NOMO-1 (cell line): ENCODE measurements at regions not wholly inside any gene's neighbourhood (a gene's known extent, or its start where the extent isn't known, plus 50 kb on each side); places are given as distances from the start of the nearest gene placed in this dataset.

Experiments used
- DNase-seq, 2 experiments: peaks; one replicate each; lab custom pipeline; 2025; ENCODE audit not compliant: unreplicated experiment in 2 of 2; lab: John Stamatoyannopoulos, UW

DNA sequence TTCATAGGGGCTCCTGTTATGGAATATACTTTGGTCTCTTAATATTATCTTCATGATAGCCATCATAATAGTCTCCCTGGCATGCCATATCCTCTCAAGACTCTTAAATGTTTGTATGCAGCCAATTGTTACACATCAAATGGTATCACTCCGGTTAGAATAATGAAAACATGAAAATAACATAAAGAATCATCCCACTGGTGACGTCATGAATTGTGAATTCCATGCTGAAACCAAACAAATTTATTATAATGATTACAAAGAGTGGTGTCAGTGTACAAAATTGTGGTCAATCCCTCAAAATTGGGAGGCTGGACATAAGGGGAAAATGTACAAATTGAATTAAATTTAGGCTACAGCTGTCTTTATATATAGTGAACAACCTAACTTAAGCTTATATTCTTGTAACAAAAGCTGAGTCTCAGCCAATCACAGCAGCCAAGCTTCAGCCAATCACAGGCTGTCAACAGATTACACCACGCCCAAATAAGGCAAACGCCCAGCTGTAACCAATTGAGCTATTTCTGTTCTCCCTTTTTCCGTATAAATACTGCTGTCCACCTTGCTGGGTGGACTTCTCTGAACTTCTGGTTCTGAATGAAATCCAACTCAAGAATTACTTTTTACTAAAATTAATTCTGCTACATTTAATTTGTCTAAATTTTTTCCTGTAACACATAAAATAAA, 156.1 kb downstream of the CHD9NB start:
- DNase-seq = no peak

GRCh38 chr16:52874042-52874441, 178.7 kb downstream of the CHD9NB start:
- no peak for DNase-seq

- DNase-seq = no peak
These were observed 180.0 kb downstream of the CHD9NB start for GRCh38 chr16:52872731-52873130.

DNA sequence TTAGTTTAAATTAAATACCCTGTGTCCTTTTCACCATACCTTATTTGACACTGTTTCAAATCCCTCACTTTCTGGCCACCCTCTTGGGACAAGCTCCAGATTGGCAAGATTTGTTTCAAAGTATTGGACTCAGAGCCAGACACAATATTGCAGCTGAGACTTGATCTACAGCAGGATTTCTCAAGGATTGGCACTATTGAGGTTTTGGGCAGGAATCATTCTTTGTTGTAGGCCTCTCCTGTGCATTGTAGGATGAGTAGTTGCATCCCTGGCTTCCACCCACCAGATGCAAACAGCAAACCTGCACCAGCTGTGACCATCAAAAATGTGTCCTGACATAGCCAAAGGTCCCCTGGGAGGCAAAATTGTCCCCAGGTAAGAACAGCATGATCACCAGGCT, 181.2 kb downstream of the CHD9NB start:
- no peak for DNase-seq

DNA sequence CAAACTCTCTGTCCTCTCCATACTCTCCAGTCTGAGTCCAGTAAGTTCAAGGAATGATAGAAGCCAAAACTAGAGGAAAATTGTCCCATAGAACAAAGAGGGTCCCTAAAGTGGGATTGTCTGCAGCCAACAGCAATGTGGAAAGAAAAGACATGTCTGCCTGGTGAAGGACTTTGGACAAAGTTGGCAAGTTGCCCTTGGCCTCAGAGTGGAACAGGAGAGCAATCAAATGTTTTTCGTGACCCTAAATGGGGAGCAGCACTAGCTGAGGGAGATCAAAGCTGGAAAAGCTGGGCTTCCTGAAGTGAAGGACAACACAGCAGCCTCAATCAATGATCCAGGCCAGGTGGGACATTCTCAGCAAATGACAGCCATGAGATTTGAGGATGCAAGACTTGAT, 183.5 kb downstream of the CHD9NB start:
- no peak for DNase-seq

DNA sequence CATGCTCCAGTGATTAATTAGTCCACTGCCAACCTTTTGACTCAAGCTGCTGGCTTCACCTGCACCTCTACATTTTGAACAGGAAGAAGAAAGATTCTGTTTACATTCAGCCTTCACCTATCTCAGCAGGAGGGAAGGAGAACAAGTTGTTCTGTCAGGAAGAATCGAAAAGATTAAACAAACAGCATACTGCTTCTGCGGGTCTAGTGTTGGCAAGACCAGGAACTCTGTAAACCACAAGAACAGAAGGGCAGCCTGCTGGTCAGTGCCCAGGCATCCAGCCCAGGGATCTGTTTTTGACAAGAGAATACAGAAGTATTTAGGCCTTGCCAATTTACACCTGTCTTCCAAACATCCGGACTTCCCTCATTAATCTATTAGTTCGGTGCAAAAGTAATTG, 189.7 kb downstream of the CHD9NB start:
- no peak for DNase-seq

- no peak for DNase-seq
These were observed 191.1 kb downstream of the CHD9NB start for GRCh38 chr16:52861614-52862022.

- no peak for DNase-seq
These were observed 197.2 kb downstream of the CHD9NB start for GRCh38 chr16:52855463-52855862.

DNA sequence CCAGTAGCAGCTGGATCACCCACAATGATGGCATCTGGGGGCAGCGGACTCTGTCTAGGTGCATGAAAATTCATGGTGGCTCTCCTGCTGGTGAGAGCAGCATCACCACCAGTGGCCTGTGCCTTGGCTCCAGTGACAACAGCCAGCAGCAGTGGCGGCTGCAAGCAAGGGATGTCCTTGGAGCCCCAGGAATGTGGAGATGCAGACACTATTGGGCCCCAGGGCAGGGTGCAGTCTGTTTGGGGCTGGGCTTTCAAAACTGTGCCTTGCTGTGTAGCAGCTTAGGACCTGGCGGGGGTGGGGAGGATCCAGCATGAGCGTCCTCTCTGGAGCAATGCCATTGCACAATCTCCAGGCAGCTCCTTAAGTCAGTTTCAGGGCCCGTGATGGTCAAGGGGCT, 199.7 kb downstream of the CHD9NB start:
- no peak for DNase-seq

DNA sequence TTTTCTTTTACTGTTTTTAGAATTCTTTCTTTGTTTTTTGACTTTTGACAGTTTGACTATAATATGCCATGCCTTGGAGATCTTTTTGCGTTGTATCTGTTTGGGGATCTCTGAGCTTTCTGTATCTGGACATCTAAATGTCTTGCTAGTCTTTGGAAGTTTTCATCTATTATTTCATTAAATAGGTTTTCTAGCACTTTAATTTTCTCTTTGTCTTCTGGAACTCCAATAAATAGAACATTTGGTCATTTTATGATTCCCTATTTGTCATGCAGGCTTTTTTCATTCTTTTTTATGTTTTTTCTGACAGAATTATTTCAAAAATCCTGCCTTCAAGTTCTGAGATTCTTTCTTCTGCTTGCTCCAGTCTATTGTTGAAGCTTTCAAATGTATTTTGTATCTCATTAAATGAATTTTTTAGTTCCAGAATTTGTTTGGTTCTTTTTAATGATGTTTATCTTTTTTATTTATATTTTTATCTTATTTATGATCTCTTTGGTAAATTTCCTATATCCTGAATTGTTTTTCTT, 201.4 kb downstream of the CHD9NB start:
- no peak for DNase-seq

DNA sequence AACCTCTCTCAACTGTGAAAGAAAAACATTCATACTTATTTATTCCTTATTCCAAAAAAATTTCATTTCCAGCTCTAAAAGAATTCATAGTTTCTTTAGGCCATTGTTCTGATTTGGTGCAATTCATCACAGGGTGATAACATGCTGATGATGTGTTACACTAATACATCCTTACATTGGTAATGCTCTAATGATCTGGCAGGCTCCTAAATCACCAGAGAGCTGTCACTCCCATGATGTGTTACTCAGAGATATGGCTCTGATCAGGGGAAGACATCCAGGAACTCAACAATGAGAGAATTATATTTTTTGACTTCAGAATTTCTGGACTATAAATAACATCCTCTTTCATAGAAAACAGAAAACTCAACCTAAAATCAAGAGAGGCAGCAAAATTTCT, 209.3 kb downstream of the CHD9NB start:
- DNase-seq = no peak

DNA sequence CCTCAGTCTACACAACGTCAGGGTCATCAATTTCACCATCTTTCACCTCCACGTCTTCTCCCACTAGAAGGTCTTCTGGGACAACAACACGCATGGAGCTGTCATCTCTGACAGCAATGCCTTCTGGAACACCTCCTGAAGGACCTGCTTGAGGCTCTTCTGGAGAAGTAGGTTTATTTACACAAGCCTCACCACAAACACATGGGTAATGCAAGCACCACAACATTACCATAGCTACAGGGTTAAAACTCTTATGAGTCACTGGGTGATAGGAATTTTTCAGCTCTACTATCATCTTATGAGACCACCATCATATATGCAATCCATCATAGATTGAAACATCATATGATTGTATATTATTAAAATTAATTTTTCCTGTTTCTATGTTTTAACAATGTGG, 215.4 kb downstream of the CHD9NB start:
- no peak for DNase-seq

DNA sequence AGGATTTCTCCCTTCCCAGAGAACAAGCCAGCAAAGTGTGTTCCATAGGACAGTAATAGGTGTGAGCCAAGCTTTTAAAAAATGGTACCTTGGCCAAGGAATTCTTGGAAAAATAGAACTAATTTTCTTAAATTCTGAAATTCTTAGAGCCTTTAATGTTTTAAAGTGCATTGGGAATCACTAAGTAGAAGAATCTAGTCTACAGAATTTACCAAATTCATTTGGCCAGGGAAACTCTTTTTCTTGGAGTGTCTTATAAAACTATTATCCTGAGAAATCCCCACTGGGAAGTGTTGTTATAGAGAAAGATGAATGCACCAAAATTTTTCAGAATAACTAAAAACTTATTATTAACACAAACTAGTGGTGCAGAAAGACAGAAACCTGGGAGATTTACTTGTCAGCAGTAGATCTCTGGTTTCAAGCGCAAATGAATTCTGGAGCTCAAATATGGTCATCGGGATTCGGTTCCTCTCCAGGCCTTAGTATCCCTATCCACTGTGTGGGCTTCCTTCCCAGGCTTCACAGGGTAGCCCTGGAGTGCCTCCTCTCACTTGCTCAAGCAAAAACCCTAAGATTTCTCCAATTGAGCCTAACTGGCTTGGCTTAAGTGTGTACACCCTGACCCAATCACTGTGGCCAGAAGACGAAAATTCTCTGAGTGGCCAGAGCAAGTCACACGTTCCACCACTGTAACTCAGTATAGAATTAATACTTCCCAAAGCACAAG, 217.8 kb downstream of the CHD9NB start:
- DNase-seq = no peak

DNA sequence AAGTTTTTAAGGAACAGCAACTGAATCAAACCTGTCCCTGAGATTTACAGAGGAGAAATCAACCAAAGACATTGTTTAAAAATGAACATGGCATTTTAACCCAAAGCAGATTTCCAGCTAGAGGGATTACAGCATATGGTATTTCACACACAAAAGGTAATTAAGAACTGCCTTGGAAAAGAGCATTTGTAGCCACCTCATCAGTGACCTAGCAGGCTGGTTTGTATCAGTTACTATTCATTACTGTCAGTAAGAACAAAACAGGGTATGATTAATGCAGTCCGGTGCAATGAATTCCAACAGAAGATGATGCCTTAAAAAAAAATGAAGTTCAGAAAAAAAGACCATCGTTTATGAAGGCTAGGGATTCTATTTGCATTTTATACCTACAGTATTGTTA, 219.9 kb downstream of the CHD9NB start:
- DNase-seq = no peak

DNA sequence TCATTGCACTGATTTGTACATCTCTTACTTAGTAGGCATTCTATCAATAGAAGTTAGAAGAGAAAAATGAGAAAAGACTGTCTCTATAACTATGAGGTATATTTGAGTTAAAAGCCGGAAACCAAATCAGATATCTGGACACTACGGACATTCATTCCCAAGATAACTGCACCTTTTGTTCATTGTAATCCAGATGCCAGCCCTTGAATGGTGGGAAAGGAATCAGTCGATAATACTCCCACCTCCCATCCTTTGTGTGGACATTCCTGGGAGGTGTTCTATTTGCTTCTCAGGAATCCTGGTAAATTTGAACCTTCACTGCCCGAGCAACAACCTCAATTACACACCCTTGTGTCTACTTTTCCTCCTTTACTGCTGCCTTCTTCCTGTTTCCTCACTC, 225.2 kb downstream of the CHD9NB start:
- no peak for DNase-seq

DNA sequence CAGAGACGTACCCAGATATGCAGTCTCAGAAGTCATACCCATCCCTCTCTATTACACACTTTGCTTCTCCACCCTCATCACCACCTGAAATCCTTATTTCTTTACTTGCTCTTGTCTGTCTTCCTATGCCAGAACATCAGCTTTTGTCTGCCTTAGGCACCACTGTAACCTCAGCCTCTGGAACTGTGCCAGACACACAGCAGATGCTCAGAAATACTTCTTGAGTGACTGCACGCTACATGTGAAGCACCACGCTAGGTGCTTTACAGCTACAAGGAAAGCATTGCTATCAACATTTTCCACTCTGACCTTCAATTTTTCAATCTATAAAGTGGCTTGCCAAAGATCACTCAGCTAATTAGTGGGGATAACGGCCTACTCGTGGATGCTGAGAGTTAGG, 226.8 kb downstream of the CHD9NB start:
- DNase-seq = no peak

- no peak for DNase-seq
These were observed 232.9 kb downstream of the CHD9NB start for GRCh38 chr16:52819808-52820207.

GRCh38 chr16:52819405-52819804, 233.3 kb downstream of the CHD9NB start:
- DNase-seq = no peak

DNA sequence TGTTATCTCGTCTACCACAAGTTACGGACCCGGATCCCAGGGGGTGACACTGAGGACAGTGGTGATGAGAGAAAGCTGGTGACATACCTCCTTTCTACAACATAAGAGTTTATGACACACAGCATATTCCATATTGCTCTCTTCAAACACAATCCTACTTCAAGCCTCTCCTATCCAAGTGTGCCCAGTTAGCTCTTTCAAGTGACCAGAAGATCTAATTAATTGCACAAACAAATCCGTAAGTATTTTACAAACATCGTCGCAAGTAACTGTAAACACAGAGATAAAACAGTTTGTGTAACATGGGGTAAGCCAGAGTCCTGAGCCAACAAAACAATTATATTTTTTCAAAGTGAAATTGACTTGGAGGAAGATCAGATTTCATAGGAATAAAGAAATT, 235.0 kb downstream of the CHD9NB start:
- DNase-seq = no peak

- no peak for DNase-seq
These were observed 235.7 kb downstream of the CHD9NB start for GRCh38 chr16:52816993-52817392.

DNA sequence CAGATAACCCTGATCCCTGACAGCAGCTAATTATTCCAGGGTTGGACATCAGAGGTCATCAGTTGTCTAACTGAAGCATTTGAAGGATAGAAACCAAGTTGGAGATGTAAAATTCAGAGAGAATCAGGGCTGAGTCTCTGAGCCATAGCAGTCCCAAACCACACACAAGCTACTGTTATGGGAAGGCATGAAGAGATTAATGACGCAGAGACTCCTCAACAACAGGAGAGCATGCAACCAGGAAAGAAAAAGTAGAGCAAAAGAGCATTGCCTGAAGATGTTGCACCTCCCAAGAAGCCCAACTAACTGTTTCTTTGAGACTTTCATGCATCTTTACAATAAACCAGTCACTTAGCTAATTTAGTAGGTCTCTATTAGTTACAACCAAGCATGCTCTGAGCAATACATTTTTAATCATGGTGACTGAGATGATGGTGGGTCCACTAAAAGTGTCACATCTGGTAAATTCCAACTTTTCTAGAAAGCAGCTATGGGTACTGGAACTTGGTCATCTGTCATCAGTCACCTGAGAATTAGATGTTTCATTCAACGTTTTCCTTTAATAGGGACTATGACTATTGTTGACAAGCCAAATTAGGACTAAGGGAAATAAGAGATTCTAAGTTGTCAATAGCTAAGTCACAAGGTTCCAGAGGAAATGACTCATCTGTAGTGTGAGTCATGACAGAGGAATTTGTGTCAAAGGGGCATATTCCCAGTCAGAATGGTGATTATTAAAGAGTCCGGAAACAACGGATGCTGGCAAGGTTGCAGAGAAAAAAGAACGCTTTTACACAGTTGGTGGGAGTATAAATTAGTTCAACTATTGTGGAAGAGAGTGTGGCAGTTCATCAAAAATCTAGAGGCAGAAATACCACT, 239.8 kb downstream of the CHD9NB start:
- no peak for DNase-seq
